ENCODE measurements at regions not wholly inside any gene's neighbourhood (a gene's known extent, or its start where the extent isn't known, plus 50 kb on each side); places are given as distances from the start of the nearest gene placed in this dataset.

- Histone ChIP-seq H3K4me3 (ENCODE audit: insufficient read depth, low read depth, low read length) (no peak overlapping the region), H3K27me3 (ENCODE audit: control insufficient read depth, insufficient read depth, low read length) (no peaks in the 10 kb centered on the region), H3K36me3 (replicated peaks; ENCODE audit: control insufficient read depth, insufficient read depth, low read length) (no peaks in the 10 kb centered on the region)
- DNase-seq: no peak
These were observed 225.7 kb downstream of the SIPA1L2 start for GRCh38 chr1:232404227-232404626.

DNA sequence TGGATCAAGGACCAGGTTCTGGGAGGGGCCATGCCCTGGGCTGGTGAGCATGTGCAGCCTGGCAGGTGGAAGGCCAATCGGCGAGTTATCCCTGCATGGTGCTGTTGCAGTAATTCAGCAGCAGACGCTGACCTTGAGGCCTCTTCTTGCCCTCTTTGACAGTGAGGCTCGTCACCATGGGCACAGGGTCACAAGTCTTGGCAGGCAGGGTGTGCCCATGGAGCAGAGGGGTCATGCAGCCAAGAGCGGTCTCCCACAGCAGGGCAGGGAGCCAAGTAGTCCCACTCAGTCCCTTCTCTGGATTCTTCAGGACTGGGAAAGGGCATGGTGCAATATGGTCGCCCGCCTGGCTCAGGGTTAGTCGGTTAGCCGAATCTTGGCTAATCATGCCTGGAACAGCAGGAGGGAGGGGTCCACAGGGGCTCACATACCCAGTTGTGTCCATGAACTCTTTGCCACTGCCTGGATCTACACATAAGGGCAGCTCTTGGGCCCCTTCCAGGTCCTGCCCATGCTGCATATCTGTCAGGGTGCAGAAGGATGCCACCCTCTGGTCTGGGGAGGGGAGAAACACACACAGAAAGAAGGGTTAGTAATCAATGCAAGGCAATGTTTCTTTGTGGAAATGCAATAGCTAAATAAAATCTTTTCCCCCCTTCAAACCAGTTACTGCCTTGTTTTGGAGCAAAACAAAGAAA is 226.8 kb downstream of the SIPA1L2 start:
- Histone ChIP-seq H3K36me3 (replicated peaks; ENCODE audit: control insufficient read depth, insufficient read depth, low read length) (no peaks in the 10 kb centered on the region), H3K27me3 (ENCODE audit: control insufficient read depth, insufficient read depth, low read length) (no peaks in the 10 kb centered on the region), H3K4me3 (ENCODE audit: insufficient read depth, low read depth, low read length) (no peak overlapping the region)
- no peak for DNase-seq

- H3K36me3 ChIP-seq (replicated peaks; ENCODE audit: control insufficient read depth, insufficient read depth, low read length): no peaks in the 10 kb centered on the region
- no peak for DNase-seq
- H3K27me3 ChIP-seq (ENCODE audit: control insufficient read depth, insufficient read depth, low read length): no peaks in the 10 kb centered on the region
- no peak overlapping the region for H3K4me3 ChIP-seq (ENCODE audit: insufficient read depth, low read depth, low read length)
These were observed 231.1 kb downstream of the SIPA1L2 start for GRCh38 chr1:232398823-232399222.

DNA sequence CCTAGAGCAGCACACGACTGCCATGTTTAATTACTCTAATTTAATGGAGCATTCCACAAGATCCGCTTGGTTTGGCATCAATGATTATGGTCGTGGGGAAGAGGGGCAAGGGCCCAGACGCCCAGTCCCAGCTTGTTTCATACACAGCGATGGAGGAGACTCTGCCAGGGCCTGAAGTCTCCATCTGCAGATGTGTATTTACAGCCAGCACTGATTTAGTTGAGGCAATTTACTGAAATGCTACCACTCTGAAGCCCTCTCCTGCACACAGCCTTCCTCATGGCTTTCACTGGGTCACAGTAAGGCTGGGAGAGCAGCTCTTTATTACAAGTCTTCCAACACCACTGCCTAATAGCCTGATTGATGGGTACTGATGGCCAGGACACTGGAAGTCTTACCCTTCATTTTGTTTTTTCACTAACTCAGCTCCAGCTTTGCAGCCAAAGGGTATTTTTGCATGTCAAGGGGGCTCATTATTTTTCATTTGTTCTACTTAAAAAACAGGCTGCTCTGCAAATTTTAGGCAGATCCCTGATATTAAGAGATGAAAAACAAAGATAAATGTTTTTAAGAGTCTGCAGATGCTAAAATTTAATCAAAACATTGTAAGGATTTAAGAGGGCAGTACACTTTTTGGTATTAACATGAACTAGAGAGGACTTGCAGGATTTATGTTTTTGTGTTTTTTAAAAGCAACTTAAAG is 236.3 kb downstream of the SIPA1L2 start:
- no peaks in the 10 kb centered on the region for H3K36me3 ChIP-seq (replicated peaks; ENCODE audit: control insufficient read depth, insufficient read depth, low read length)
- H3K27me3 ChIP-seq (ENCODE audit: control insufficient read depth, insufficient read depth, low read length): no peaks in the 10 kb centered on the region
- DNase-seq: no peak
- H3K4me3 ChIP-seq (ENCODE audit: insufficient read depth, low read depth, low read length): no peak overlapping the region

DNA sequence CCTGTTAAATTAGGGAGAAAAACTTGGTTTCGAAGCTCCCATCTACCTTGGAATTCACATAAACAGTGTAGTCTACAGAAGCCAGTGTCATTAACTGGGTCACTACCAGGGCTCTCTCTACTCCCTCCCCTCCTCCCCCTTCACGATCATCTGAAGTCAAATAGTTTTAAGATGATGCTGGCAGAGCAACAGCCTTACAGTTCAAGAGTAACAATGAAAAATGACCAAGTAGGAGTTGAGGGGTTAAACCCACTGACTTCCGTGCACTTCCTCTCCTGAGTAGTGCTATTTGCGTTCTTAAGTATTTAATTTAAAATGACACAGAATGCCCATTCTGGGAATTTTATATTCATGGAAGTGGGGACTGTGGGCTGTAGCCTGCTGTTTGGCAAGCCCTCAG is 236.9 kb downstream of the SIPA1L2 start:
- Histone ChIP-seq H3K4me3 (ENCODE audit: insufficient read depth, low read depth, low read length) (no peak overlapping the region), H3K27me3 (ENCODE audit: control insufficient read depth, insufficient read depth, low read length) (no peaks in the 10 kb centered on the region), H3K36me3 (replicated peaks; ENCODE audit: control insufficient read depth, insufficient read depth, low read length) (no peaks in the 10 kb centered on the region)
- DNase-seq: no peak

DNA sequence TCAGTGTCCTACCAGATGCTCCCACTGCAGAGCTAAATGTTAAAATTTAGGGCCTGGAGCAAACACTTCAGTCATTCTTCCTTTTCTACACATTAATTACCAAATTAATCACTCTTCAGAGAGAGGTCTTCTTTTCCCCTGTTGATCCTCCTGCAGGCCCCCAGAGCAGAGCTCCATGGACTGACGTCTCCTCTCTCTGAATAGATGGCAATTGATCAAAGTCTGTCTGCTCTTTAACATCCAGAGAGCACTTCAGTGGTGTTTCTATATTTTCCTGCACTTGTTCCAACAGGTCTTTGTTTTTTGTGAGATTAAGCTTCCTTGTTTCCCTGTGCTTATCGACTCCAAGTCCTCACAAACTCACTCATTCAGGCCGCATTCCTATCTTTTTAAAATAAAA is 239.3 kb downstream of the SIPA1L2 start:
- H3K36me3 ChIP-seq (replicated peaks; ENCODE audit: control insufficient read depth, insufficient read depth, low read length): no peaks in the 10 kb centered on the region
- H3K4me3 ChIP-seq (ENCODE audit: insufficient read depth, low read depth, low read length): no peak overlapping the region
- no peaks in the 10 kb centered on the region for H3K27me3 ChIP-seq (ENCODE audit: control insufficient read depth, insufficient read depth, low read length)
- DNase-seq: no peak

DNA sequence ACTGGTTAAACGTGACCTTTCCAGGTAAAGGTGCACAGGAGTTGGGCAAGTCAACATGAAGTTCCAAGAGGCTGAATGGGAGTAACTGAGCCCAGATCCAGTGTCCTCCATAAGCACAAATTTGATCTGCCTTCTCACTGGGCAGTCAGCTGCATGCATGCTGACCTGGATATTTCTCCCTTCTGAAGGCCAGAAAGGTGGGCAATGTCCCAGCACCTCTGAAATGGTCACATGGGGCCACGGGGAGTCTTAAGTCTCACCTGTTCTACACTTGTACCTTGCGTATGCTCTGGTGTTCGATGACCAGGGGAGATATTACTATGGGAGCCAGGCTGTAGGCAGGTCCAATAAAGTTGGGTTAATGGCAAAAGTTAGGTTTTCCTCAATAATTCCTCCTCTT is 240.2 kb downstream of the SIPA1L2 start:
- no peaks in the 10 kb centered on the region for H3K36me3 ChIP-seq (replicated peaks; ENCODE audit: control insufficient read depth, insufficient read depth, low read length)
- peaks cover 2% of the 10 kb centered on the region; the same call in 1 of the 2 replicates for H3K27me3 ChIP-seq (ENCODE audit: control insufficient read depth, insufficient read depth, low read length)
- DNase-seq: no peak
- no peak overlapping the region for H3K4me3 ChIP-seq (ENCODE audit: insufficient read depth, low read depth, low read length)

GRCh38 chr1:232388363-232388762 is 241.6 kb downstream of the SIPA1L2 start:
- Histone ChIP-seq H3K27me3 (ENCODE audit: control insufficient read depth, insufficient read depth, low read length) (peaks cover 2% of the 10 kb centered on the region; the same call in 1 of the 2 replicates), H3K36me3 (replicated peaks; ENCODE audit: control insufficient read depth, insufficient read depth, low read length) (no peaks in the 10 kb centered on the region), H3K4me3 (ENCODE audit: insufficient read depth, low read depth, low read length) (no peak overlapping the region)
- DNase-seq: no peak

GRCh38 chr1:232386721-232387510 is 243.0 kb downstream of the SIPA1L2 start:
- Histone ChIP-seq H3K4me3 (ENCODE audit: insufficient read depth, low read depth, low read length) (no peak overlapping the region), H3K36me3 (replicated peaks; ENCODE audit: control insufficient read depth, insufficient read depth, low read length) (no peaks in the 10 kb centered on the region), H3K27me3 (ENCODE audit: control insufficient read depth, insufficient read depth, low read length) (peaks cover 2% of the 10 kb centered on the region; the same call in 1 of the 2 replicates)
- DNase-seq: no peak

DNA sequence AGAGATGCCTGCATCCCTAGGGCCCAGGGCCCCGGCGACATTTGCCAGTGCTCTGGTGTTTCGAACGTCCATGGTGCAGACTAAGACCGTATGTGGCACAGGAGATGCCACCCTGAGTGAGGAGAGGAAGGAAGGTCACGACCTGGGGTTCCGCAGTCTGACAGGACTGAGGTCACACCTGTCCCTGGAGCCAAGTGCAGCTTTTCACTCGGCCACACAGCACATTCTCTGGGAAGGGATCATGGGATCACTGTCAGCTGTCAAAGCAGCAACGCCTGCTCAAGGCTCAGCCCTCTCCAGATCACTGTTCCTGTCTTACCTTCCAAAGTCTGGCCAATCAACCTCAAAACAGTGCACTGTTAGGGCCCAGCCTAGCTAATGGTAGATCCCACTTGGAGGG is 243.6 kb downstream of the SIPA1L2 start:
- H3K4me3 ChIP-seq (ENCODE audit: insufficient read depth, low read depth, low read length): no peak overlapping the region
- H3K36me3 ChIP-seq (replicated peaks; ENCODE audit: control insufficient read depth, insufficient read depth, low read length): no peaks in the 10 kb centered on the region
- H3K27me3 ChIP-seq (ENCODE audit: control insufficient read depth, insufficient read depth, low read length): peaks cover 2% of the 10 kb centered on the region; the same call in 1 of the 2 replicates
- no peak for DNase-seq

GRCh38 chr1:232385221-232385620 is 244.7 kb downstream of the SIPA1L2 start:
- Histone ChIP-seq H3K36me3 (replicated peaks; ENCODE audit: control insufficient read depth, insufficient read depth, low read length) (no peaks in the 10 kb centered on the region), H3K4me3 (ENCODE audit: insufficient read depth, low read depth, low read length) (no peak overlapping the region), H3K27me3 (ENCODE audit: control insufficient read depth, insufficient read depth, low read length) (peaks cover 2% of the 10 kb centered on the region)
- no peak for DNase-seq

DNA sequence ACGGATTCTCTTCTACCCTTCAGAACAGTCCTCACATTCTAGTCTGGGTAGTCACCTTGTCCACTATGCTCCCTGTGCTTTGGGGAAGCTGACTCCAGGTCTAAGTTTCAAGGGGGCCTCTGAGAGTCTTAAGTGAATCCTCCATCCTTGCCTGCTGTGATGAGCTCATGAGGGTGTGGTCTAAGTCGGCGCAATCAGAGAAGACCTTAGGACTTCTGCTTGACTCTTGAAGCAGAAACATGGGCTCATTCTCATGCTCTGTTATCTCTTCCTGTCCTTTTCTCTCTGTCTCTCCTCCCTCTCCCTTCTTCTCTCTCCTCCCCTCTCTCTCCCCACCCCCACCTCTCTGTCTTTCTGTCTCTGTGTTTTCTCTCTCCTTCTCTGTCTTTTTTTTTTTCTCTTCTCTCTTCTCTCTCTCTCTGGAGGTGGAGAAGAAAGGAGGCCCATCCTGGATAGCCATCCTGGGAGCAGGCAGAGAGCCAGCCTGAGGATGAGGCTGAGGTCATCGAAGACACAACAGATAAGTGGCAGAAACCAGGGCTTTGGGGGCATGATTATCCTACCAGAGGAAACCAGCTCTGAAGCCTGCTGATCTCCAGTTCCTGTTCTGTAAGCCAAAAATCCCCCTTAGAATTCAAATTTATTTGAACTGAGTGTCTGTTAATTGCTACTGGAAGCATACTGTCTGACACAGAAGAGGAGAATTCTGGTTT is 245.6 kb downstream of the SIPA1L2 start:
- no peaks in the 10 kb centered on the region for H3K36me3 ChIP-seq (replicated peaks; ENCODE audit: control insufficient read depth, insufficient read depth, low read length)

GRCh38 chr1:232383455-232384123 is 246.3 kb downstream of the SIPA1L2 start:
- no peak overlapping the region for H3K4me3 ChIP-seq (ENCODE audit: insufficient read depth, low read depth, low read length)
- H3K36me3 ChIP-seq (replicated peaks; ENCODE audit: control insufficient read depth, insufficient read depth, low read length): no peaks in the 10 kb centered on the region
- H3K27me3 ChIP-seq (ENCODE audit: control insufficient read depth, insufficient read depth, low read length): peaks cover 2% of the 10 kb centered on the region
- no peak for DNase-seq

More for the DNA sequence above, 245.6 kb downstream of the SIPA1L2 start:
- no peak for DNase-seq
- H3K4me3 ChIP-seq (ENCODE audit: insufficient read depth, low read depth, low read length): no peak overlapping the region
- H3K27me3 ChIP-seq (ENCODE audit: control insufficient read depth, insufficient read depth, low read length): peaks cover 2% of the 10 kb centered on the region

DNA sequence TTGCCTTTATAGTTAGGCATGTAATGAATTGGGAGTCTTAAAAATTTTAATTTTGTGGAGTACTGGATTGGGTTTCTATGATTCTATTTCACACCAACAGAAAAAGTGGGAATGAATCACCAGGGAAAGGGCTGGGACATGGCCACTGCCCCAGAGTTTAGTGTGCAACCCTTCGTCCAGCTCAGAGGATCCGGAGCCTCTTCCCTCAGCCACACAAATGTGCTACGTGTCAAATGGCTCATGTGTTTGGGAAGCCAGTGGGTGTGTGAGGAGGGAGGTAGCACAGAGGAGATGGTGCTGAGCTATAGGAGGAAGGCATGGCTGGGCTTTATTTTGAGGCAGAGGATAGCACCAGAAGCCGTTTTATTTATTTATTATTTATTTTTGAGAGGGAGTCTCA is 247.3 kb downstream of the SIPA1L2 start:
- no peak overlapping the region for H3K4me3 ChIP-seq (ENCODE audit: insufficient read depth, low read depth, low read length)
- peaks cover 2% of the 10 kb centered on the region for H3K27me3 ChIP-seq (ENCODE audit: control insufficient read depth, insufficient read depth, low read length)
- H3K36me3 ChIP-seq (replicated peaks; ENCODE audit: control insufficient read depth, insufficient read depth, low read length): no peaks in the 10 kb centered on the region
- DNase-seq: no peak

Measured in H7 (cell line).